HG02885 (cell line): ENCODE measurements at regions not wholly inside any gene's neighbourhood (a gene's known extent, or its start where the extent isn't known, plus 50 kb on each side); places are given as distances from the start of the nearest gene placed in this dataset.
"Not testable (repeated sequence)": the region's sequence is repeated elsewhere in the genome, so short reads cannot be mapped to it uniquely, and the experiment has no call there.

ENCODE experiments used
- ATAC-seq: cut with Tn5 transposase; IDR thresholded peaks from one replicate; pipeline ENCODE4 v1.9.1; 2021; ENCODE audit warnings: mild to moderate bottlenecking; ENCODE audit not compliant: unreplicated experiment, poor library complexity

DNA sequence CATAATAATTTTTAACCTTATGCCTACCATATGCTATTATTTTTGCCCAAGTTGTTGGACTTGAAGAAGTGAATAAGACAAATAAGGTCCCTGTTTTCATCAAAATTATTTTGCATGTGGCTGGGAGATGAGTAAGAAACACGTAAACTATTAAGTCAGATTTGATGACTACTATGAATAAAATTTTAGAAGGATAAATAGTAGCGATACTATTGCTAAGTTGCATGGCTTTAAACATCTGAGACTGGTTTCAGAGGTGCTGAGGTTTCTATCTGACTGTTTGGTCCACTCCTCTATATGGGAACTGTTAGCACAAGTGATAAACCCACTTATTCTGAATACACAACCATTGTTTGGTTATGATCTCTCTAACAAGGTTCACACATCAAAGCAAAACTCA is 674.3 kb upstream of the MDGA2 start:
- ATAC-seq: no peak

GRCh38 chr14:48341069-48341468 is 665.7 kb upstream of the MDGA2 start:
- ATAC-seq: no peak

- ATAC-seq: no peak
Observed at GRCh38 chr14:48333221-48333920, 658.0 kb upstream of the MDGA2 start.

DNA sequence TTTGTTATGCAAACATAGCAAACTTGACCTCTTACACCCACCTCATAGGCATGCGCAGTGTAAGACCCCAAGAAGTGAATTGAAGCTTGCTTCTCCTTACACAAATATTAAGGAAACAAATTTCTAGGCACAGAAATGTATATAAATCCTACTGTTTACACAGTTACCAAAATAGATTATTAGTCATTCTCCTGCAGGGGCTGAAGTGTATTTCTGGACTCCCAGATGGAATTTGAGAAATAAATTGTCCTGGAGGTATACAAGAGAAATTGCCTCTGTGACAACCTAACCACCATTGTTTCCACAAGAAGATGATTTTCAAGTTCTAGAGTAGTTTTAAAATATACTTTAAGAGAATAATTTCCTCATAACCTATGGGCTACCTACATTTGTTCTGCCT is 656.0 kb upstream of the MDGA2 start:
- ATAC-seq: no peak

DNA sequence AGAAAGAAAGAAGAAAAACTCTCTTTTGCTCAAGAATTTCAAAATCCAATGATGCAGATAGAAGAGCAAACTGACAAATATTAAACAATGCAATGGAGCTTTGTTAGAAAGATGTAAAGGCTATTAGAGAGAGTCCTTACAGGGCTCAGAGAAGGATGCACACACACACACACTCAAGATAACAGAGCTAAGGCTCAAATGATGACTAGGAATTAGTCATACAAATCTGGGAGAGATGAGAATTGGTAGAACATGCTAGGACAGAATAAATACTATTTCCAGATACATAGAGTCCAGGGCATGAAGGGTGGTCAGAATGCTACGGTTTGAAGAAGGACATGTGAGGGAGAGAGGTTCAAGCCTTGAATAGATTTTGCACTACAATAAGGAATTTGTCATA is 650.1 kb upstream of the MDGA2 start:
- no peak for ATAC-seq

DNA sequence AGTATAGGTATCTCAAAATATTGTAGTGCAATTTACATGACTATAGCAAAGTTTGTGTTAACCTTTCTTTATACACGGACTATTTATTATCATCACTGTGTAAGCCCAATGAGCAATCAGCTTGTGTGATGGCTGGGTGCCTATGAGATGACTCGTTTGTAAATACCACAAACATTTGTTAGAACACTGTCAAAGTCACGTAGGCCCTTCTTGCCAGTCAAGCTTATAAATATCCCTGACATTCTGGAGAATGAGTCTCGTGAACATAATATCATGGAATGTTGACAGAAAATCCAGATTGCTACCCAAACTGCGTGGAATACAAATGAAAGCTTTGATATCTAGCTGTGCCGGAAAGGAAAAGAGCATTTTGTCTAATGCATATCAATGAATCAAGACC is 648.3 kb upstream of the MDGA2 start:
- ATAC-seq: no peak

DNA sequence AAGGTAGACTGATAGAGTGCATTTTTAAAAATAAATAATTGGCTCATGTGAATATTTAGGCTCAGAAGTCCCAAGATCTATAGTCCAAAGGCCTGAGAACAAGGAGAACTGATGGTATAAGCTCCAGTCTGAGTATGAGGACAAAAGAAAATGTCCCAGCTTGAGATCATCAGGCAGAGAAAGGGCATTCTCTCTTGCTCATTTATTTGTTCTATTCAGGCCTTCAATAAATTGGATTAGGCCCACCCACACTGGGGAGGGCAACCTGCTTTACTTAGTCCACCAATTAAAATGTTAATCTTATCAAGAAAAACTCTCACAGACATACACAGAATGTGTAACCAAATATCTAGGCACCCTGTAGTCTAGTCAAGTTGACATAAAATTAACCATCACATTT is 644.4 kb upstream of the MDGA2 start:
- ATAC-seq: no peak

GRCh38 chr14:48304729-48305128 is 629.3 kb upstream of the MDGA2 start:
- ATAC-seq: no peak

DNA sequence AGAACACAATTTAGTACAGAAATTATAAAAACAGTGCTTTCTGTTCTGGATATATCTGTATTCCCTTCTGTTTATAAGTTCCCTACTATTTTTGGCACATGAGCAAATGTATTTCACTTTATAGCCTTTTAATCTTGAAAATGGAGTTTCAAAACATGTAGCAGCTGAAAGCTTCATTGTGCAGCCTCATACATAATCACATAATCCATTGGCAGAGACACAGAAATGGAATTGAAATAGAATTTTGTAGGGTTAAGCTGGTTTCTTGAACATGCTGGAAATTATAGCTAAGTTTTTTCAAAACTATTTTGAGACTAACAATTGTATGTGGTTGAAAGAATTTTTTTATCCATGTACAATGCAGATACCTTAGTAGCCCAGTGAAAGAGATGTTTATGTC is 614.3 kb upstream of the MDGA2 start:
- ATAC-seq: no peak

- ATAC-seq: not testable (repeated sequence)
Observed at GRCh38 chr14:48285217-48285616, 609.8 kb upstream of the MDGA2 start.

DNA sequence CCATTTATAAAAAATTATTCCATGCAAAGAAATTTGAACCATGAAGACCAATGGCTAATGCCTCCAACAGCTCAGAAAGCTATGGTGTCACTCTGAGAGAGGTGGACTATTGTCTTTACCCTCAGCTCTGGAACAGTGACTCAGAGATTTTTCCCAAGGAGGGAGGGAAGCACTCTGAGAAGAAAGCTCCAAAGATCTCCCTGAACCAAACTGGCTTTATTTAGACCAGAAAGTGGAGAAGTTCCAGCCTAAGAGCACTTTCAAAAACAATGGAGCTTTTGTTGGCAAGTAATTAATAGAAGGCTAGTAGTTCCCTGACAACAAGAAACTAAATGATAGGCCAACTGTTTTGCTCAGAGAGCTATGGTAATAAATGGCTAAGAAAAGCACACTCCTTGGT is 599.9 kb upstream of the MDGA2 start:
- ATAC-seq: no peak

GRCh38 chr14:48274826-48275225 is 599.4 kb upstream of the MDGA2 start:
- no peak for ATAC-seq

DNA sequence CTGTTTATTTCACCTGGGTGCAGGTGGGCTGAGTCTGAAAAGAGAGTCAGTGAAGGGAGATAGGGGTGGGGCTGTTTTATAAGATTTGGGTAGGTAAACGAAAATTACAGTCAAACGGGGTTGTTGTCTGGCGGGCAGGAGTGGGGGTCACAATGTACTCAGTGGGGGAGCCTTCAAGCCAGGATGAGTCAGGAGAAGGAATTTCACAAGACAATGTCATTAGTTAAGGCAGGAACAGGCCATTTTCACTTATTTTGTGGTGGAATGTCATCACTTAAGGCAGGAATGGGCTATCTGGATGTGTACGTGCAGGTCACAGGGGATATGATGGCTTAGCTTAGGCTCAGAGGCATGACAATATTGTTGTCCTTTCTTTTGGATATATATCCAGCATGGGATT is 592.5 kb upstream of the MDGA2 start:
- not testable (repeated sequence) for ATAC-seq

GRCh38 chr14:48266201-48266600 is 590.8 kb upstream of the MDGA2 start:
- ATAC-seq: not testable (repeated sequence)

DNA sequence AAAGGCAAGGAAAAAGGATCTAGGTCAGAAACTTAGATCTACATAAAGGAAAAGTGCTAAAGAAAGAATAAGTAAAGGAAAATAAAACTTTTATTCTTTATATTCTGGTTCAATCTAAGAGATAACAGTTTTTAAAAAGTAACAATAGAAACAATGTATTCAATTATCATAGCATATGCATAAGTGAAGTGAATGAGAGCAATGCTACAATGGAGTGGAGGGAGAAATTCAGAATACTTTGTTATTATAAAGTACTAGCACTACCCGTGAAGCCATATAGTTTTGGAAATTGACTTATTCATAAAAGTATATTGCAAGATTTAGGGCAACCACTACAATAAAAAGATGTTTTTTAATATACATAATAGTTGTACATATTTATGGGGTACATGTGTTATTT is 586.0 kb upstream of the MDGA2 start:
- no peak for ATAC-seq

DNA sequence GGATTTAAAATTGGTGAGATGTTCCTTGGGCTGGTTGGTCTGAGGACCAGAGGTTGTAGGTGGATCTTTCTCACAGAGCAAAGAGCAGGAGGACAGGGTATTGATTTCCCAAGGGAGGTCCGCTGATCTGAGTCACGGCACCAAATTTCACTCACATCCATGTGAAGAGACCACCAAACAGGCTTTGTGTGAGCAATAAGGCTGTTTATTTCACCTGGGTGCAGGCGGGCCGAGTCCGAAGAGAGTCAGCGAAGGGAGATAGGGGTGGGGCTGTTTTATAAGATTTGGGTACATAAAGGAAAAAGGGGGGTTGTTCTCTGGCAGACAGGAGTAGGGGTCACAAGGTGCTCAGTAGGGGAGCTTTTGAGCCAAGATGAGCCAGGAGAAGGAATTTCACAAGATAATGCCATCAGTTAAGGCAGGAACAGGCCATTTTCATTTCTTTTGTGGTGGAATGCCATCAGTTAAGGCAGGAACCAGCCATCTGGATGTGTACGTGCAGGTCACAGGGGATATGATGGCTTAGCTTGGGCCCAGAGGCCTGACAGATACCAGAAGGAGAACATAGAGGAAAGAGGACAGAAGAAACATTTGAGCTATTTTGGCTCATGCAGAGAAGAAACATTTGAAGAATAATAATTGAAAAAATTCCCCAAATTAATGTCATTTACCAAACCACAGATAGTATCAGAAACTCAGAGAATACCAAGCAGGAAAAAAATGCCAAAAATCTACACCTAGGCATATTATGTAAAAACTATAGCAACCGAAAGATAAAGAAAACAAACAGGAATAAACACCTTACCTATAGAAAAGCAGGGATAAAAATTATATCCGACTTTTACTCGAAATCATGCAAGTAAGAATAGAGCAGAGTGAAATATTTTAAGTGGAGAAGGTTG is 585.2 kb upstream of the MDGA2 start:
- ATAC-seq: not testable (repeated sequence)

DNA sequence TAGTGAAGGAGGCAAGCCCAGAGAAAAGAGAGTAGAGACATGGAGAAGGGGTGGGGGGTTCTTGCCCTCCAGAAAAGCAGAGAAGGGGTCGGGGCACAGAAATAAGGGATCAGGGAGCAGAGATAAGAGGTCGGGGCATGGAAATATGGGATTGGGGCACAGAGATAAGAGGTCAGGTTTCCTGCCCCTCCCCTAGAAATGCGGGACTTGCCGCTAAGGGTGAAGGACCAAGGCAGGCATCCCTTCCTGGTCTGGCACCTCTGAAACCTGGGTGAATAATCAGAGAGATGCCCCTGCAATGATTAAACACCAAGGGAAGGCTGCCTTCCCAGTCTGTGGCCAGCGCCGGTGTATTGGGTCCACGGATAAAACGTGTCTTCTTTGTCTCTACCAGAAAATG is 584.5 kb upstream of the MDGA2 start:
- not testable (repeated sequence) for ATAC-seq

GRCh38 chr14:48259232-48259631 is 583.8 kb upstream of the MDGA2 start:
- ATAC-seq: not testable (repeated sequence)

DNA sequence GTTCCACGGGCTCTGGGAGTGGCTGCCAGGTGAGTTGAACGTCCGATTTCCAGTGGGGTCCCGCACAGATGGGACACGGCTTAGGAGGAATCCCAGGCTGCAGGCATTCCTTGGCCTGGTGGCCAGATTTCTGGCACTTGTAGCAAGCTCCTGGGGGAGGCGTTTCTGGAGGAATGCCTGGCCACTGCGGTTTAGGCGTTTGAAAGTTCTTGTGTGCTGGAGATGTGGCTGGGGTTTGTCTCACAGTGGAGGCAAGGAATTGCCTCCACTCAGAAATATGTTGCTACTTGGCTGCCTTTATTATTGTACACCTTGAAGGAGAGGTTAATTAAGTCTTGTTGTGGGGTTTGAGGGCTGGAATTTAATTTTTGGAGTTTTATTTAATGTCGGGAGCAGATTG is 583.3 kb upstream of the MDGA2 start:
- not testable (repeated sequence) for ATAC-seq

GRCh38 chr14:48253020-48253419 is 577.6 kb upstream of the MDGA2 start:
- no peak for ATAC-seq

GRCh38 chr14:48251290-48251689 is 575.9 kb upstream of the MDGA2 start:
- ATAC-seq: no peak

- ATAC-seq: no peak
Observed at GRCh38 chr14:48250575-48250974, 575.2 kb upstream of the MDGA2 start.
